Nephron (organoid): ENCODE measurements at regions not wholly inside any gene's neighbourhood (a gene's known extent, or its start where the extent isn't known, plus 50 kb on each side); places are given as distances from the start of the nearest gene placed in this dataset.

ENCODE experiments used
- H3K27ac Mint-ChIP-seq, 3 experiments: 2 replicates each; pipeline ENCODE4 v1.8.0; 2020; ENCODE audit warnings: mixed read lengths in 3 of 3, mild to moderate bottlenecking in 2 of 3, moderate library complexity in 1 of 3
- H3K27me3 Mint-ChIP-seq: 2 replicates; pipeline ENCODE4 v1.8.0; 2021; ENCODE audit warnings: low read depth, mild to moderate bottlenecking, moderate library complexity, mixed read lengths
- H3K36me3 Mint-ChIP-seq: 2 replicates; pipeline ENCODE4 v1.8.0; 2020; ENCODE audit warnings: low read depth, mixed read lengths
- H3K4me1 Mint-ChIP-seq: 2 replicates; pipeline ENCODE4 v1.8.0; 2020; ENCODE audit warnings: mixed read lengths
- H3K4me3 Mint-ChIP-seq, 3 experiments: 2 replicates each; pipeline ENCODE4 v1.8.0; 2020; ENCODE audit warnings: mild to moderate bottlenecking in 3 of 3, mixed read lengths in 3 of 3, moderate library complexity in 2 of 3
- H3K9me3 Mint-ChIP-seq: 2 replicates; pipeline ENCODE4 v1.8.0; 2020; ENCODE audit warnings: mixed read lengths
- CTCF ChIP-seq, 3 experiments: fragments of 200-600 bp; sonication (generic); IDR thresholded peaks; one replicate each; pipeline ENCODE4 v1.5.0; 2021; ENCODE audit warnings: antibody characterized with exemption in 3 of 3; ENCODE audit not compliant: unreplicated experiment in 3 of 3

- H3K27me3 Mint-ChIP-seq: peaks cover 31% of the 10 kb centered on the region
These were observed 229.9 kb upstream of the MKLN1 start for GRCh38 chr7:131097662-131098376.

GRCh38 chr7:131098527-131098926, 229.1 kb upstream of the MKLN1 start:
- H3K4me1 Mint-ChIP-seq: no peaks in the 10 kb centered on the region
- TF ChIP-seq CTCF (IDR thresholded peaks at IDR 0.05; ENCODE audit: unreplicated experiment in 3 of 3): no peak
- H3K27me3 Mint-ChIP-seq: peaks cover 38% of the 10 kb centered on the region
- H3K9me3 Mint-ChIP-seq: no peaks in the 10 kb centered on the region
- H3K36me3 Mint-ChIP-seq: no peaks in the 10 kb centered on the region
- no peak overlapping the region for H3K27ac Mint-ChIP-seq
- no peak overlapping the region for H3K4me3 Mint-ChIP-seq

More at GRCh38 chr7:131097662-131098376, 229.9 kb upstream of the MKLN1 start:
- Mint-ChIP-seq H3K4me1 (no peaks in the 10 kb centered on the region), H3K27ac (no peak overlapping the region), H3K36me3 (no peaks in the 10 kb centered on the region), H3K4me3 (no peak overlapping the region), H3K9me3 (no peaks in the 10 kb centered on the region)
- no peak for TF ChIP-seq CTCF (IDR thresholded peaks at IDR 0.05; ENCODE audit: unreplicated experiment in 3 of 3)

- Mint-ChIP-seq H3K9me3 (no peaks in the 10 kb centered on the region), H3K4me1 (no peaks in the 10 kb centered on the region), H3K27me3 (peaks cover 58% of the 10 kb centered on the region), H3K36me3 (no peaks in the 10 kb centered on the region), H3K27ac (no peak overlapping the region), H3K4me3 (no peak overlapping the region)
- TF ChIP-seq CTCF (IDR thresholded peaks at IDR 0.05; ENCODE audit: unreplicated experiment in 3 of 3): no peak
These were observed 227.2 kb upstream of the MKLN1 start for GRCh38 chr7:131100357-131101054.

- TF ChIP-seq CTCF (IDR thresholded peaks at IDR 0.05; ENCODE audit: unreplicated experiment in 3 of 3): no peak
- no peaks in the 10 kb centered on the region for H3K36me3 Mint-ChIP-seq
- H3K27ac Mint-ChIP-seq: no peak overlapping the region
- peak overlapping the region; percentile 41 to 78 (median 58) for H3K4me3 Mint-ChIP-seq
- peaks cover 67% of the 10 kb centered on the region for H3K27me3 Mint-ChIP-seq
- H3K4me1 Mint-ChIP-seq: peaks cover 17% of the 10 kb centered on the region
- H3K9me3 Mint-ChIP-seq: no peaks in the 10 kb centered on the region
These were observed 223.7 kb upstream of the MKLN1 start for GRCh38 chr7:131103997-131104396.

- no peaks in the 10 kb centered on the region for H3K9me3 Mint-ChIP-seq
- no peak for TF ChIP-seq CTCF (IDR thresholded peaks at IDR 0.05; ENCODE audit: unreplicated experiment in 3 of 3)
- H3K27me3 Mint-ChIP-seq: peaks cover 72% of the 10 kb centered on the region
- H3K4me1 Mint-ChIP-seq: peaks cover 24% of the 10 kb centered on the region
- no peak overlapping the region for H3K27ac Mint-ChIP-seq
- H3K4me3 Mint-ChIP-seq: peak overlapping the region; percentile 78 to 88 (median 87)
- no peaks in the 10 kb centered on the region for H3K36me3 Mint-ChIP-seq
These were observed 222.9 kb upstream of the MKLN1 start for GRCh38 chr7:131104596-131105293.
